Transverse colon (tissue), 3 donors: ENCODE measurements at regions not wholly inside any gene's neighbourhood (a gene's known extent, or its start where the extent isn't known, plus 50 kb on each side); places are given as distances from the start of the nearest gene placed in this dataset.

Experiments
- POLR2A ChIP-seq: fragments of 450-650 bp; IDR thresholded peaks from one replicate; pipeline ENCODE4 v1.6.1; 2016; ENCODE audit warnings: antibody characterized with exemption, mild to moderate bottlenecking, moderate library complexity
- TF ChIP-seq, protein P1 (sequence below), 5 experiments: fragments of 200-600 bp in 3 of 5; fragments of 450-650 bp in 2 of 5; sonication (generic) in 3 of 5; IDR thresholded peaks; 1 replicate in 2 of 5; 2 replicates in 3 of 5; pipeline ENCODE4 v1.5.1; 2016 to 2017; ENCODE audit warnings: antibody characterized with exemption in 5 of 5, inconsistent platforms in 3 of 5, mild to moderate bottlenecking in 2 of 5, moderate library complexity in 1 of 5

DNA sequence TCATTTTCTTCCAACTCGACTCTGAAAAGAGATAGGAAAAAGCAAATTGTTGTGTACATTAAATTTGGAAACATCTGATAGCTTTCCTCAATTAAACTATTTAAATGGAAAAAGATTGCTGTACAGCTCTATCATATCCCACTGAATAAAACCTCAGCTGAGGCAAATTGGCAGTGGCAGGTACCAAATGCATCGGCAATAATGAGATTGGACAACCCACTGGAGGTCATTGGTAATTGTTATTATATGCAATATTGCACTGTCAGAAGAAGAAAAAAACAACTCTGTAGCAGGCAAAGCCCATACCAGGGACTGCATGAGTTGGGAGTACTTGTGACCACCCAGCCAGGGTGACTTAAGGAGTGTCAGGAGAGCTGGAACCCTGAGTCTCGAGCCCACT is 291.6 kb upstream of the SKOR2 start:
- TF ChIP-seq POLR2A: no peak
- TF ChIP-seq, protein P1, sequence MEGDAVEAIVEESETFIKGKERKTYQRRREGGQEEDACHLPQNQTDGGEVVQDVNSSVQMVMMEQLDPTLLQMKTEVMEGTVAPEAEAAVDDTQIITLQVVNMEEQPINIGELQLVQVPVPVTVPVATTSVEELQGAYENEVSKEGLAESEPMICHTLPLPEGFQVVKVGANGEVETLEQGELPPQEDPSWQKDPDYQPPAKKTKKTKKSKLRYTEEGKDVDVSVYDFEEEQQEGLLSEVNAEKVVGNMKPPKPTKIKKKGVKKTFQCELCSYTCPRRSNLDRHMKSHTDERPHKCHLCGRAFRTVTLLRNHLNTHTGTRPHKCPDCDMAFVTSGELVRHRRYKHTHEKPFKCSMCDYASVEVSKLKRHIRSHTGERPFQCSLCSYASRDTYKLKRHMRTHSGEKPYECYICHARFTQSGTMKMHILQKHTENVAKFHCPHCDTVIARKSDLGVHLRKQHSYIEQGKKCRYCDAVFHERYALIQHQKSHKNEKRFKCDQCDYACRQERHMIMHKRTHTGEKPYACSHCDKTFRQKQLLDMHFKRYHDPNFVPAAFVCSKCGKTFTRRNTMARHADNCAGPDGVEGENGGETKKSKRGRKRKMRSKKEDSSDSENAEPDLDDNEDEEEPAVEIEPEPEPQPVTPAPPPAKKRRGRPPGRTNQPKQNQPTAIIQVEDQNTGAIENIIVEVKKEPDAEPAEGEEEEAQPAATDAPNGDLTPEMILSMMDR (IDR thresholded peaks at IDR 0.05): no peak
